Ishikawa (cell line): ENCODE measurements at regions not wholly inside any gene's neighbourhood (a gene's known extent, or its start where the extent isn't known, plus 50 kb on each side); places are given as distances from the start of the nearest gene placed in this dataset.

Experiments used
- CEBPB ChIP-seq: IDR thresholded peaks from 2 replicates; pipeline ENCODE4 v1.6.1; 2012
- EP300 ChIP-seq: IDR thresholded peaks from 2 replicates; pipeline ENCODE4 v1.6.1; 2012; ENCODE audit warnings: borderline replicate concordance
- REST ChIP-seq: IDR thresholded peaks from 2 replicates; pipeline ENCODE4 v1.6.1; 2012; ENCODE audit warnings: low read depth, mild to moderate bottlenecking
- TCF12 ChIP-seq: IDR thresholded peaks from 2 replicates; pipeline ENCODE4 v1.6.1; 2012; ENCODE audit warnings: low read depth
- TEAD4 ChIP-seq: IDR thresholded peaks from 2 replicates; pipeline ENCODE4 v1.6.1; 2012
- YY1 ChIP-seq: IDR thresholded peaks from 2 replicates; pipeline ENCODE4 v1.6.1; 2012; ENCODE audit warnings: low read depth

DNA sequence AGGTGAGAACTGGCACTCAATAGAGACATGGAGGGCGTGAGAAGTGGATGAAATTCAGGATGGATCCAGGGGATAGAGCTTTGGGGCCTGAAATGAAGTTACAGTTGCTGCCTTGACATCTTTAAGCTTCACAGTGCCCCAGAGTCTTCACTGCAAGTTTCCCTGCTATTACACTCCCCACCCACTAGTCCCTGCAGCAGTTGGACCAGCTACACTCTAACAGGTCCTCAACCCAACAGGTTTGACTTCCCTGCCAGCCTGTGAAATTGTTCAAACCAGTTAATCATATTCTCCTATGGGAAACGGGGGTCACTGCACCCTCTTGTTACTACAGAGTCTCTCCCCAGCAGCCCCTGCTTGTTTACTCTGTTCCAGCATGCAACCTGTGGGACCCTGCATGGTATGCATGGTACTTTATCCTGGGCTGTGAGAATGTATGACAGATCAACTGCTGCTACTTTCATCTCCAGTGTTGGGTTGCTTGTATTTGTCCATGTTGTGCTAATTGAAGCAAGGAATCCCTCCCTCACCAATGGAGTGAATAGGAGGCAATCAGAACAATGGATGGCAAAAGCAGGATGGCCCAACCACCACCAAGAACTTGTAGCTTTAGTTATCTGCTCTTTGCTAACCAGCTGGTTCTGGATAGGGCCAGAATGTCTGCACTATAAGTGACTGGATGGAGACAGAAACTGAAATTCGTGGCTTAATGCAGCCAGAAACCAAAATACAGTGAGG lies 314.2 kb downstream of the OLFM4 start:
- TF ChIP-seq EP300 = no peak
- TF ChIP-seq TEAD4 = no peak
- no peak for TF ChIP-seq REST
- TF ChIP-seq TCF12 = no peak
- no peak for TF ChIP-seq CEBPB
- no peak for TF ChIP-seq YY1
